ENCODE measurements at regions not wholly inside any gene's neighbourhood (a gene's known extent, or its start where the extent isn't known, plus 50 kb on each side); places are given as distances from the start of the nearest gene placed in this dataset.

DNA sequence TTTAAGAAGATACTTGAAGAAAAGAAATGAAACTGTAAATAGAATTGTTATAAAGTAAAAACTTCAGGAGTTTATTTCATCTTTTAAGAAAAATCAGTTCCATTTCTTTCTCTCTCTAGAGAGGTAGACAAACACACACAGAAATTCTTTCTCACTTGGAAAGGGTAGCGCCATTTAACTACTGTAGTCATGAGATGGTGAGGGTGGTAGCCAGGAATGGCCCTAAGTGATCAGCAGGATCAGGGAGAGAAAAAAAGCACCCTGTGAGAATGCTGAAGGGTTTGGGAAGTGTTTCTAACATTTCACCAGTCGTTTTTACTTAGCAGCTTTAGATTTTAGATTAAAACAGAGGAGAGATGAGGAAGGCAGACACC, 205.7 kb upstream of the RUNX1 start:
- H3K27ac ChIP-seq (ENCODE audit: low read depth in 1 of 2, low read length in 2 of 2), result no peak overlapping the region
- H3K27me3 ChIP-seq (ENCODE audit: control insufficient read depth in 2 of 2, insufficient read depth in 2 of 2, low read length in 2 of 2), result no peaks in the 10 kb centered on the region
- no peaks in the 10 kb centered on the region for H3K4me1 Mint-ChIP-seq
- no peak overlapping the region for H2AFZ ChIP-seq (ENCODE audit: insufficient read depth, low read depth, low read length, poor library complexity, severe bottlenecking)
- no peak for DNase-seq
- H3K4me2 ChIP-seq (replicated peaks; ENCODE audit: extremely low read depth, low read length, poor library complexity, severe bottlenecking), result no peak overlapping the region
- H4K20me1 ChIP-seq (ENCODE audit: insufficient read depth, low read length), result no peaks in the 10 kb centered on the region
- intact Hi-C loops (cut with micrococcal nuclease), result no loop called here
- H3K9me3 Mint-ChIP-seq, result peaks cover 3 to 9% (median 7%) of the 10 kb centered on the region in 7 donors
- no peak overlapping the region for H3K9ac ChIP-seq (ENCODE audit: insufficient read depth, low read length, poor library complexity, severe bottlenecking)
- no peaks in the 10 kb centered on the region for H3K36me3 Mint-ChIP-seq
- H3K4me3 ChIP-seq (replicated peaks in 1 of 3; ENCODE audit: low read depth in 2 of 3, low read length in 3 of 3), result no peak overlapping the region
- TF ChIP-seq, protein P1, sequence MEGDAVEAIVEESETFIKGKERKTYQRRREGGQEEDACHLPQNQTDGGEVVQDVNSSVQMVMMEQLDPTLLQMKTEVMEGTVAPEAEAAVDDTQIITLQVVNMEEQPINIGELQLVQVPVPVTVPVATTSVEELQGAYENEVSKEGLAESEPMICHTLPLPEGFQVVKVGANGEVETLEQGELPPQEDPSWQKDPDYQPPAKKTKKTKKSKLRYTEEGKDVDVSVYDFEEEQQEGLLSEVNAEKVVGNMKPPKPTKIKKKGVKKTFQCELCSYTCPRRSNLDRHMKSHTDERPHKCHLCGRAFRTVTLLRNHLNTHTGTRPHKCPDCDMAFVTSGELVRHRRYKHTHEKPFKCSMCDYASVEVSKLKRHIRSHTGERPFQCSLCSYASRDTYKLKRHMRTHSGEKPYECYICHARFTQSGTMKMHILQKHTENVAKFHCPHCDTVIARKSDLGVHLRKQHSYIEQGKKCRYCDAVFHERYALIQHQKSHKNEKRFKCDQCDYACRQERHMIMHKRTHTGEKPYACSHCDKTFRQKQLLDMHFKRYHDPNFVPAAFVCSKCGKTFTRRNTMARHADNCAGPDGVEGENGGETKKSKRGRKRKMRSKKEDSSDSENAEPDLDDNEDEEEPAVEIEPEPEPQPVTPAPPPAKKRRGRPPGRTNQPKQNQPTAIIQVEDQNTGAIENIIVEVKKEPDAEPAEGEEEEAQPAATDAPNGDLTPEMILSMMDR (IDR thresholded peaks at IDR 0.05), result no peak
- no peaks in the 10 kb centered on the region for H3K4me1 ChIP-seq (ENCODE audit: control insufficient read depth in 1 of 2, insufficient read depth in 2 of 2, low read length in 2 of 2)
- H3K36me3 ChIP-seq (replicated peaks in 1 of 2; ENCODE audit: control insufficient read depth in 1 of 2, insufficient read depth in 2 of 2, low read length in 2 of 2), result no peaks in the 10 kb centered on the region
- H3K4me3 Mint-ChIP-seq, result no peak overlapping the region
- H3K79me2 ChIP-seq (ENCODE audit: insufficient read depth, low read length), result no peaks in the 10 kb centered on the region
- H3K9me3 ChIP-seq (replicated peaks in 1 of 2; ENCODE audit: control insufficient read depth in 1 of 2, insufficient read depth in 1 of 2, low read length in 2 of 2), result peaks cover 6 to 8% of the 10 kb centered on the region in 2 donors
- peaks cover 2 to 6% (median 3%) of the 10 kb centered on the region in 3 donors for H3K27me3 Mint-ChIP-seq (ENCODE audit: low read depth in 3 of 3)
- WGBS (ENCODE audit: insufficient coverage), result no CpG with 5 or more reads among the region's 2 CpGs
- no peak overlapping the region for H3K27ac Mint-ChIP-seq

DNA sequence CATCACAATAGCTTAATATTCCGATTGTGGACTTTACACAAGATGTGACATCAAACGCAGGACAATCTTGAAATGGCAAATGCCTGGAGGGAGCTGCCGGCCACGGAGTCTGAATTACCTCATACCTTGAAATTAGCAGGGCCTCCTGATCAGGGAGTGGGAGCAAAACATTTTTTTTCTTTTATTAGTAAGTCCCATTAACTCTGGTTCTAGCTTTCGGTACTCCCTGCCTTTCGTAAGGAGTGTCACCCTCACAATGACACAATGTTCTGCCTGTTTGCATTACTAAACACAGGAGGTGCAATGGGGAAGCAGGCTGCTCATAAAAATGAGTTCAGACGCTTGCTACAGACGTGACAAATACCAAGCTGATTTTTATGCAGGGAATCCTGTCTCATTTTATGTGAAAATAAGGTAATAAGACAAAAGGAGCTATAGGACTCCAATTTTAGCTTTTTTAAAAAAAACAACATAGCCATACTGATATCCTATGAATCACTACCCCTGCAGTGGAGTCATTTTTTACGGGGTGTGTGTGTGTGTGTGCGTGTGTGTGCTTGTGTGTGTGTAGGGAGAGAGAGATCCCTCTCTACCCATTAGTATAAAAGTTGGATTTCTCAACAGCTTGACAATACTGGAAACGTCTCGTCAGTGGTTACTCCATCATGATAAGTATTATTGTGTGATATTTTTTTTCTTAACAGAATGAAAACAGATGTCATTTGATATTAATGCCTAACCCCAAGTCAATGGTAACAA, 205.1 kb upstream of the RUNX1 start:
- H3K4me3 ChIP-seq (replicated peaks in 1 of 3; ENCODE audit: low read depth in 2 of 3, low read length in 3 of 3), result no peak overlapping the region
- intact Hi-C loops (cut with micrococcal nuclease), result no loop called here
- no peak overlapping the region for H3K27ac ChIP-seq (ENCODE audit: low read depth in 1 of 2, low read length in 2 of 2)
- no peak overlapping the region for H3K4me2 ChIP-seq (replicated peaks; ENCODE audit: extremely low read depth, low read length, poor library complexity, severe bottlenecking)
- 100% methylated on average over 2 of the region's 12 CpGs for WGBS (ENCODE audit: insufficient coverage)
- Mint-ChIP-seq H3K9me3 (peaks cover 3 to 9% (median 7%) of the 10 kb centered on the region in 7 donors), H3K4me3 (no peak overlapping the region), H3K27ac (no peak overlapping the region), H3K4me1 (no peaks in the 10 kb centered on the region), H3K27me3 (ENCODE audit: low read depth in 3 of 3) (peaks cover 2 to 6% (median 3%) of the 10 kb centered on the region in 3 donors), H3K36me3 (no peaks in the 10 kb centered on the region)
- no peaks in the 10 kb centered on the region for H3K4me1 ChIP-seq (ENCODE audit: control insufficient read depth in 1 of 2, insufficient read depth in 2 of 2, low read length in 2 of 2)
- H3K9me3 ChIP-seq (replicated peaks in 1 of 2; ENCODE audit: control insufficient read depth in 1 of 2, insufficient read depth in 1 of 2, low read length in 2 of 2), result peaks cover 6 to 8% of the 10 kb centered on the region in 2 donors
- no peaks in the 10 kb centered on the region for H3K79me2 ChIP-seq (ENCODE audit: insufficient read depth, low read length)
- H3K9ac ChIP-seq (ENCODE audit: insufficient read depth, low read length, poor library complexity, severe bottlenecking), result no peak overlapping the region
- TF ChIP-seq, protein P1 (IDR thresholded peaks at IDR 0.05), result no peak
- no peaks in the 10 kb centered on the region for H4K20me1 ChIP-seq (ENCODE audit: insufficient read depth, low read length)
- no peaks in the 10 kb centered on the region for H3K36me3 ChIP-seq (replicated peaks in 1 of 2; ENCODE audit: control insufficient read depth in 1 of 2, insufficient read depth in 2 of 2, low read length in 2 of 2)
- no peak for DNase-seq
- no peaks in the 10 kb centered on the region for H3K27me3 ChIP-seq (ENCODE audit: control insufficient read depth in 2 of 2, insufficient read depth in 2 of 2, low read length in 2 of 2)
- H2AFZ ChIP-seq (ENCODE audit: insufficient read depth, low read depth, low read length, poor library complexity, severe bottlenecking), result no peak overlapping the region

Measured in CD14-positive monocyte (primary cell).